Renal pelvis (tissue), 1 donor: ENCODE measurements at regions not wholly inside any gene's neighbourhood (a gene's known extent, or its start where the extent isn't known, plus 50 kb on each side); places are given as distances from the start of the nearest gene placed in this dataset.

Experiments used
- DNase-seq: peaks from one replicate; pipeline ENCODE4 v3.0.0-alpha.2; 2013

- DNase-seq: no peak
These were observed 217.0 kb downstream of the GAS1 start for GRCh38 chr9:86730163-86730928.

DNA sequence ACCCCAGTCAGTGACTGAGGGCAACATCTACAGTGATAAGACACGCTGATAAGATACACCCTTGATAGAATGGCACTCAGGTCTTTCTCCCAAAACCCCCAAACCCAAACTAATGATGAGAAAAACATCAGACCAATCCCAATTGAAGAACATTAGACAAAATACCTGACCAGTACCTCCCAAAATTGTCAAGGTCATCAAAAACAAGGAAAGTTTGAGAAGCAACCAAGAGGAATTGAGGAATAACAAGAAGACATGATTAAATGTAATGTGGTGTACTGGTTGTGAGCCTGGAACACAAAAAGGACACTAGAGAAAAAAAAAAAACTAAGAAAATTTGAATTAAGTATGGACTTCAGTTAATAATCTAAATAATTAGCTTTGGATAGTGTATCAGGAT is 222.8 kb downstream of the GAS1 start:
- DNase-seq: no peak

DNA sequence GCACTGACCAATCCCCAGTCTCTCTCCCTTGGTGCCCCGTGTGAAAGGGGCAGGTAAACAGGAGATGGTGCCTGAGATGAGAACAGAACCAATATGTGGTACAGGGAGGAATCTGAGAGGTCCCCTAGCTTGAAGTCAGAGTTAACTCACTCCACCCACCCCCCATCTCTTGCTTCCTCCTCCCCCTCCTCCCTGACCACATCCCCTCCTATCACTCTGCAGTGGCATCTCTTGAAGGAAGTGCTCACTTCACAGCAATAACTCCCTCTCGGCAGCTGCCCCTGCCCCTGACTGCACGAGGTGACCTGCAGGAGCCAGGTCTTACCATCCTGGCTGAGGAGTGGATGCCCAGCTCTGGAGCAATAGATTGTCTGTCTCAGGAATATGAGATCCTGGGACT is 224.0 kb downstream of the GAS1 start:
- no peak for DNase-seq

- DNase-seq: no peak
These were observed 224.6 kb downstream of the GAS1 start for GRCh38 chr9:86722706-86723075.

DNA sequence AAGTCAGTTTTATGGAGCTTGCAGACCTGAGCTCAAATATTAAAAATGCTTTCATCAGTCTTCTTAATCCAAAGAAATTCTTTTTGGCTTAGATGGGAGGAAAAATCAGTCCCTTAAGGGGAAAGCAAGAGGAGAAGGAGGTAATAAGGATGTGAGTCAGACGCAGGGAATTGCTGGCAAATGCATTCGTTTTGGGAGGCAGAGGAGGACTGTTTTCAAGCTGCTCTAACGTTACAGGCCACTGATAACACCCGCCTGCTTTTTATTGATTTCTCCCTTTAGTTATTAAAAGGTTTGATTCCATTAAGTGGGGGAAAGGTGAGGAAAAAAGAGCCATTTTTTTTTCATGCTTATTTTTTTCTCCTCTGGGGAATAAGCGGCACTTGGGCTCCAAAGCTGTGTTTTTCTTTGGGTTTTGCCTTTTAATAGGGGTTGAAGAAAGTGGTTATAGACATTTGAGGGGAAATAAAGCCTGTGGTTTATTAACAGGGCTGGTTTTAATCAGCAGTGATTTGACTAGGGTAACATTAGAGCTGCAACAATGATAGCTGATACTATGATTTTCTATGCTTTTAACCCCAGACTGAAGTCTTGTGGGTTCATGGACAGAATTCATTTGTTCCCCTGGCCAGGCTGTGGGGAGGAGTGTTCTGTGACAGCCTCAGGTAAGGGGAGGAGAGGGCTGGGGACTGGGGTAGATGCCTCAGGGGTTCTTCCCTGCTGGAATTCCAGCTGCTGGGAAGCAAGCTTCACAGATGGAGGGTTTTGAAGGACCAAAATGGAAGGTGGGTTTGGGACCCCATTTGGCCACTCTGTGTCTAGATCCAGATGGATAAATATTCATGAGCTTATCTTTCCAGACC is 225.2 kb downstream of the GAS1 start:
- DNase-seq: no peak

DNA sequence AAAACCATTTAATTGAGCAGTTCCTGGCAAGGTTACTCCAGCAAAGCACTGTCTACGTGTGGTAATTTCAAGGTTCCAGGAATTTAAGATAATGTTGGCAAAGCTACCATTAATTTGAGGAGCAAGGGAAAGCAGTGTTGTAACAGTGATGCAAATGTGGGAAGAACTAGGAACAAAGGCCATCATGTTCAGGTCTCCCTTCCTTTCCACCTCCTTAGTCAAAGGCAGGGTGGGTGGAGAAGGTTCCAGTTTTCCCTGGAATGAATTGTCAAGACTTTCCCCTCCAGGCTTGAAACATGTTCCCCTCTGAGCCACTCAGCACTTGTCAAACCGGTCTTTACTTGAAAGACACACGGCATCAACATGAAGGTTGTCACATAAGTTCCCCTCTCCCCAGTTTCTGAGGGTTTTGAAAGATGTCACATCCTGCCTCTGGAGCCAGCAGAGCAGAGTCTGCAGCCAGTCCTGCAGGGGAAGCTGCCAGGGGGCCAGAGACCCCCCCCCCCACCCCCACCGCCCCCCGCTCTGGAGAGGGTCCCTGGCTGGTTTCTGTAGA is 226.0 kb downstream of the GAS1 start:
- no peak for DNase-seq

DNA sequence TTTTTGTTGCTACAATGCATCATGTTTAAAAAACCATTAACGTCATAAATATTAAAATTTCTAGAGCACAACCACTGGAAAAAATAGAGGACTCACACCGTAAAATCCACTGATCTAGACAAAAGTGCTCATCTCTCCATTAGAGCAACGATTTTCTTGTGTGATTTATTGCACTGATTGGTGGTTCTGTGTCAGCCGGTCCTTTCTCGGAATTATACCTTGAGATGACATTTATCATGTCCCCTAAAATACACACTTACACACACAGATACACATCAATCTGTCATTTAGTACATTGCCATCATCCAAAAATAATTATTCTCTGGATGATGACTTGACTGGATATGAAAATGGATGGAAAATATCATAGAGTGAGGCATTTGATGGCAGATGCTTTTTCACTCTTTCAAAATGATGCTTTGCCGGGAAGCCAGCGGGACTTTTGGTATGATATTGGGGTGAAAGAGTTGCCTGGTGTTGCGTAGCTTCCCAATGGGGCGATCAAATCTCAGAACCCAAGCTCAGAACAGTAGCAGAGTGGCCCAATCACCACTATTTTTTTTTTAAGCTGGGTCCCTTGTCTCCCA is 226.6 kb downstream of the GAS1 start:
- no peak for DNase-seq

GRCh38 chr9:86718388-86719049 is 228.8 kb downstream of the GAS1 start:
- no peak for DNase-seq

DNA sequence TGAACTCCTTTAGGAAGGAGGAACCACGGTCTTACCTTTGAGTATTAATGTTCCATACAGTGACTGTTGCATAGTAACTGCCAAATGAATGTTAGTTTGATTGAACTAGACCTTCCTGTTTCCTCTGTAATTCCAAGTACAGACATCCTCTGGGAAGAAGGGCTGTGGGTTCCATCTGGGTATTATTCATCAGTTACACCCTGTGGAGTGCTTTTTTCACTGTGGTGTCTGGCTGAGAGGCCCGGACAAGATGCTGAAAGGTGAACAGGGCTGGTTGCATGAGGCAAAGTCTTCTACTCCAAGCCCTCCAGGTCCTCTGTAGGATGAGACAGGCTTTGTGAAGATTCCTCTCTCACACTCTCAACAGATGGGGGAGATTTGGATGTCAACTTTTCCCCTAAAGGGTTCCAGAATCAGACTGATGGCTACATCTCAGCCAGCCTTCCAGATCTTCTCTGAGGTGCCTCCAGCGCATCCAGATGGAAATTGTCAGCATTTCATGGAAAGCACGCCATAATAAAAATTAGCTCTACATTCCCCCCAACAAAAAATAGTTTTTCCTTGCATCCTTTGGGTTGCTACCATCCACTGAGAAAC is 230.9 kb downstream of the GAS1 start:
- no peak for DNase-seq

GRCh38 chr9:86714999-86715398 is 232.3 kb downstream of the GAS1 start:
- no peak for DNase-seq

GRCh38 chr9:86713970-86714369 is 233.3 kb downstream of the GAS1 start:
- no peak for DNase-seq

DNA sequence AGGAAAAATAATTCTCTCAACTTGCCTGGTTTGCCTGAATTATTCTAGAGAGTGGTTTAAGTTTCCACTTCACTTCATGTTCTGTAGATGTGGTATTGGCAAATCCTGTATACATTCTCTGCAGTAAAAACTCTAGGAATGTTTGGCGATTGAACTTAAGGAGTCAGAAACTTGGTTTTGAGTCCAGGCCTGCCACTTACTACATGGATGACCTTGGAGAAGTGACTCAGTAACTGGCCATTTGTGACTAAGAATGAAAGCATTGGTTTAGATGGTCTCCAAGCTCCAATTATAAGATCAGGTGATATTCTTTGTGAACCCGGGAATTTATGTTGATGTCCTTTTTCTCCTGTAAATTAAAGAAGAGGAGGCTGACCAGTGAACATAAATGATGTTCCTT is 233.8 kb downstream of the GAS1 start:
- no peak for DNase-seq

DNA sequence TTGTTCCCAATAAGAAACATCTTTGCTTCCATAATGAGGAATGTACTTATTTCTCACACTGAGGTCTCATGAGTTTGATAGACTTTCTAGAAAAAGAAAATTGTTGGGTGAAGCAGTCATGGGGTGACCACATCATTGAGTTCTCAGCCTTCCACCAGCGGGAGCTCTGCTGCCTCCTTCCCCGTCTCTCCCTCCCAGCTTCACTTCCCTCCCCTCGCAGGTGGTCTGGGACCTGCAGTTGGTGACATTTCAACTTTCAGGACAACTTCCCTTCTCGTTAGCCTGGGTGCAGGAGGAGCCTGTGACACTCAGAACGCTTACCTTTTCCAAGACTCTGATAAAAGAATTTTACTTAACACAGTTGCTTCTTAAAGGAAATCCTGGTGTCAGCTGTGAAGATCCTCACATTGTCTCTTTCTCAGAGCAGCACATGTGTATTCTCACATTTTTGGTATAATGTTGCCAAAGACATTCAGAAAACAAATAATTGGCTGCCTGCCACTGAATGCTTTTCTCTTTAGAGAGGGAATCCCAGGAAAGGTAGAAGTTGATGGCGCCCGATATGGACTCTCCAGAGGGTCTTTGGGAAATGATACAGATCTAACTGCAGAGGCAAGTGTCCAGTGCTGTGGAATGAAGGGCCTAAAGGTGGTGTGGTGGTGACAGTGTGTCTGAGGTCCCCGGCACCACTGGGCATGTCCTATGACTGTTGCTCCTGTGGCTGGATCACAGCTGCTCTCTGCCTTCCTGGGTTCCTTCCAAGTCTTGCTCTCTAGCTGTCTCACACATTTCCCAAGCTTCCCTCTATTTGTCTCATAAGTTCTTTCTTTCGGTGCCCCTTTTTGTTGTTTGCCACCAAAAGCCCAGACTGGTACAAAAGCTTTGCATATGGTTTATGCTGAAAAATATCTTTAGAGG is 238.1 kb downstream of the GAS1 start:
- no peak for DNase-seq

DNA sequence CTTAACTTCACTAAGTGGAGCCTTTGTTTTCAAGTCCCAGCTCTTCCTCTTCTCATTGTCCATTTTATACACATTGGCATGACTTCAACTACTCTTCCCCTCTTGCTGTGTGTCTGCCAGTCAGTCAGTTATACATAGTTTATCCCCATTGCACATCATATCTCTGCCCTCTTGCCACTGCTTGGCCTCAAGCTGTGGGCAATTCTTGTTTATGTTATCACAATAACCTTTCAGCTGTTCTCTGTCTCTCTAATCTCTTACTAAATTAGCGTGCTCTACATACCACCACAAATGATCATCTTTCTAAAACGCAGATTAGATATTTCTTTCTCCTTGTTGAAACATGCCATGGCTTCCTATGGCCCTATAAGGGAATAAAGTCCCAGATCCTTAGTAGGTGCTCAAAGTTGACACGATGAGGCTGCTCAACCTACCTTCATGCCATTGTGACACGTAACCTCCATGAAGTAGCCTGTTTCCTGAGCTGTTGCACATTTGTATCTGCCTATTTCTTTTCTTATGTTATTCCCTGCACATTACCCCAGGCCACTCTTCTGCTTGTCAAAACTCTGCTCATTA is 239.3 kb downstream of the GAS1 start:
- DNase-seq: no peak

- DNase-seq: no peak
These were observed 240.9 kb downstream of the GAS1 start for GRCh38 chr9:86706391-86706790.

GRCh38 chr9:86705490-86705889 is 241.8 kb downstream of the GAS1 start:
- no peak for DNase-seq

DNA sequence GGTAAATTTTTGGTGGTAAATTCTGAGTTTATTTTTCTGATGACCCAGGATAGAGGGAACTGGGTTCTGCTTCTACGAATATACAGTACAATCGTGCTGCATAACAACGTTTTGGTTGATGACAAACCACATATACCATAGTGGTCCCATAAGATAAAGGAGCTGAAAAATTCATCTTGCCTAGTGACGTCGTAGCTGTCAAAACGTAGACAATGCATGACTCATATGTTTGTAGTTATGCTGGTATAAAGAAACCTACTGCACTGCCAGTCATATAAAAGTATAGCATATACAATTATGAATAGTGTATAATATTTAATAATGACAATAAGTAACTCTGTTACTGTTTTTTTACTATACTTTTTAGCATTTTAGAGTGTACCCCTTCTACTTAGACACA is 244.0 kb downstream of the GAS1 start:
- DNase-seq: no peak

DNA sequence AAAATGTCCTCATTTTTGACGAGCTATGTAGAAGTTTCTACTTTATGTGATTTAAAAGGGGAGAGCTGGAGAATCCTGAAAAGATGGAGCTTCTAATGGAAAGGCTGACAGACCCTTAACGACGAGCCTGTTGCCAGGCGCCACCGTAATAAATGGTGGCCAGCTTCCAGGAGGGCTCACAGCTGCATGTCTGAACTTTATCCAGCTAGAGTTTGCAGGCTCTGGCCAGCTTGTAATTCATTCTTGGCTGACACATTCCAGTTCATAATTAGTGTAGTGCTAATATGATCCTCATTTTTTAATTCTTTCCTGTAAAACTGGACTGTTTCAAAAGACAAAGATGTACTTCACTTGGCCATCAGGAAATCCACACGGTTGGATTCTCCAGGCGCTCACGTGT is 246.7 kb downstream of the GAS1 start:
- peak; percentile 78 for DNase-seq

DNA sequence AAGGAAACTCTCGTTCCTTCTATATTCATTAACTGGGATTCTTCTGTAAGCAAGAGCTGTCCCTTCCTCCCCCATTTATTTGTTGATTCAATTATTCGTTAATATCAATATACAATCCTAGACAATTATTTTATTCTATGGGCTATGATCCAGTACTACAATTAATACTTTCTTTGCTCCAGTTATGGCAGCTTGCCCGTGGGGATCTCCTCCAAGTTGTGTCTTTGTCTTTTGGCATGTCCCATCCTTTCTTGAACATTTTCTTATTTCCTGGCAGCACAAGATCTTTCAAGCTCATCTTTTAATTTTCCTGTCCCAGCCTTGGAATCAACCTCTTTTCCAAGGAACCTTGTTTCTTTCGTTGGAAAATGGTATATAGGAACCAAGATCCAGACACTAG is 249.3 kb downstream of the GAS1 start:
- DNase-seq: no peak

GRCh38 chr9:86697213-86697612 is 250.1 kb downstream of the GAS1 start:
- DNase-seq: no peak
